H9 (cell line): ENCODE measurements at regions not wholly inside any gene's neighbourhood (a gene's known extent, or its start where the extent isn't known, plus 50 kb on each side); places are given as distances from the start of the nearest gene placed in this dataset.

Experiments
- DNase-seq: peaks from one replicate; pipeline ENCODE4 v3.0.0-alpha.2; 2017
- H2AFZ ChIP-seq: one replicate; pipeline ENCODE4 v1.6.1; 2013; ENCODE audit warnings: mild to moderate bottlenecking, low read length, control low read depth, moderate library complexity
- H2AK5ac ChIP-seq: 2 replicates; pipeline ENCODE4 v1.6.1; 2013; ENCODE audit warnings: low read length, control low read depth, mixed read lengths; ENCODE audit not compliant: insufficient read length
- H2BK120ac ChIP-seq: one replicate; pipeline ENCODE4 v1.6.1; 2013; ENCODE audit warnings: low read depth, mild to moderate bottlenecking, low read length, control low read depth, inconsistent platforms; ENCODE audit not compliant: poor library complexity, severe bottlenecking
- H2BK12ac ChIP-seq: 2 replicates; pipeline ENCODE4 v1.6.1; 2013; ENCODE audit warnings: low read length, control low read depth, mixed read lengths, low read depth; ENCODE audit not compliant: insufficient read length
- H2BK15ac ChIP-seq: 2 replicates; pipeline ENCODE4 v1.6.1; 2013; ENCODE audit warnings: low read depth, low read length, control low read depth
- H2BK20ac ChIP-seq: one replicate; pipeline ENCODE4 v1.6.1; 2013; ENCODE audit warnings: low read depth, mild to moderate bottlenecking, low read length, control low read depth, inconsistent platforms; ENCODE audit not compliant: poor library complexity, severe bottlenecking
- H2BK5ac ChIP-seq: 2 replicates; pipeline ENCODE4 v1.6.1; 2013; ENCODE audit warnings: low read length, control low read depth, mixed read lengths; ENCODE audit not compliant: insufficient read length
- H3K14ac ChIP-seq: 2 replicates; pipeline ENCODE4 v1.6.1; 2013; ENCODE audit warnings: low read length, control low read depth; ENCODE audit not compliant: insufficient read depth
- H3K18ac ChIP-seq: 2 replicates; pipeline ENCODE4 v1.6.1; 2013; ENCODE audit warnings: low read depth, mild to moderate bottlenecking, mixed read lengths, low read length, control low read depth; ENCODE audit not compliant: insufficient read length
- H3K23ac ChIP-seq: 2 replicates; pipeline ENCODE4 v1.6.1; 2013; ENCODE audit warnings: low read length, control low read depth, mixed read lengths, low read depth; ENCODE audit not compliant: insufficient read length
- H3K23me2 ChIP-seq: 2 replicates; pipeline ENCODE4 v1.6.1; 2013; ENCODE audit warnings: low read depth, mild to moderate bottlenecking, mixed read lengths, low read length, control low read depth; ENCODE audit not compliant: insufficient read length, poor library complexity, severe bottlenecking
- H3K27ac ChIP-seq: 2 replicates; pipeline ENCODE4 v1.5.1; 2013; ENCODE audit warnings: low read length, control low read depth, mixed read lengths, low read depth; ENCODE audit not compliant: insufficient read length
- H3K27me3 ChIP-seq: 2 replicates; pipeline ENCODE4 v1.6.1; 2013; ENCODE audit warnings: low read length, control low read depth, inconsistent platforms; ENCODE audit not compliant: insufficient read depth
- H3K4ac ChIP-seq: 2 replicates; pipeline ENCODE4 v1.6.1; 2013; ENCODE audit warnings: low read depth, mild to moderate bottlenecking, control low read depth, inconsistent platforms, low read length, moderate library complexity
- H3K4me1 ChIP-seq: 2 replicates; pipeline ENCODE4 v1.6.1; 2013; ENCODE audit warnings: low read length, control low read depth, inconsistent platforms; ENCODE audit not compliant: insufficient read depth
- H3K4me2 ChIP-seq: 2 replicates; pipeline ENCODE4 v1.6.1; 2013; ENCODE audit warnings: low read length, control low read depth, mixed read lengths; ENCODE audit not compliant: insufficient read length, insufficient read depth
- H3K56ac ChIP-seq: 2 replicates; pipeline ENCODE4 v1.6.1; 2013; ENCODE audit warnings: low read depth, mild to moderate bottlenecking, mixed read lengths, low read length, control low read depth; ENCODE audit not compliant: insufficient read length
- H3K79me1 ChIP-seq: 2 replicates; pipeline ENCODE4 v1.6.1; 2013; ENCODE audit warnings: low read depth, mild to moderate bottlenecking, moderate library complexity, low read length, control low read depth, inconsistent platforms; ENCODE audit not compliant: insufficient read depth, poor library complexity, severe bottlenecking
- H3K79me2 ChIP-seq: 2 replicates; pipeline ENCODE4 v1.6.1; 2013; ENCODE audit warnings: low read length, control low read depth, inconsistent platforms; ENCODE audit not compliant: insufficient read depth
- H3K9ac ChIP-seq: 2 replicates; pipeline ENCODE4 v1.6.1; 2013; ENCODE audit warnings: low read length, control low read depth, mixed read lengths; ENCODE audit not compliant: insufficient read length; ENCODE audit errors: extremely low read depth
- H3K9me3 ChIP-seq: one replicate; pipeline ENCODE4 v1.6.1; 2013; ENCODE audit warnings: low read depth, low read length, inconsistent platforms; ENCODE audit not compliant: control insufficient read depth
- H3T11ph ChIP-seq: one replicate; pipeline ENCODE4 v1.6.1; 2013; ENCODE audit warnings: mild to moderate bottlenecking, low read length, control low read depth, inconsistent platforms
- H4K20me1 ChIP-seq: one replicate; pipeline ENCODE4 v1.6.1; 2013; ENCODE audit not compliant: control insufficient read depth, insufficient read length, insufficient read depth
- H4K5ac ChIP-seq: 2 replicates; pipeline ENCODE4 v1.6.1; 2013; ENCODE audit warnings: low read depth, mild to moderate bottlenecking, mixed read lengths, low read length, control low read depth; ENCODE audit not compliant: insufficient read length
- H4K8ac ChIP-seq: replicated peaks from 2 replicates; pipeline ENCODE4 v1.6.1; 2013; ENCODE audit warnings: low read length, control low read depth, mixed read lengths, low read depth; ENCODE audit not compliant: insufficient read length
- H4K91ac ChIP-seq: 2 replicates; pipeline ENCODE4 v1.6.1; 2013; ENCODE audit warnings: low read depth, mild to moderate bottlenecking, moderate library complexity, mixed read lengths, low read length, control low read depth; ENCODE audit not compliant: insufficient read length
- H3K27ac Mint-ChIP-seq, 3 experiments: 2 replicates in 2 of 3; 3 replicates in 1 of 3; pipeline ENCODE4 v1.8.0; 2020 to 2021; ENCODE audit warnings: mixed read lengths in 3 of 3, mild to moderate bottlenecking in 1 of 3, moderate library complexity in 1 of 3
- H3K27me3 Mint-ChIP-seq: 2 replicates; pipeline ENCODE4 v1.8.0; 2021; ENCODE audit warnings: low read depth, mild to moderate bottlenecking, moderate library complexity, mixed read lengths
- H3K36me3 Mint-ChIP-seq, 3 experiments: 2 replicates in 2 of 3; 3 replicates in 1 of 3; pipeline ENCODE4 v1.8.0; 2020 to 2021; ENCODE audit warnings: low read depth in 3 of 3, mixed read lengths in 3 of 3; ENCODE audit not compliant: insufficient read depth in 1 of 3
- H3K4me1 Mint-ChIP-seq, 2 experiments: 2 replicates each; pipeline ENCODE4 v1.8.0; 2020; ENCODE audit warnings: mixed read lengths in 2 of 2
- H3K4me3 Mint-ChIP-seq, 2 experiments: 2 replicates in 1 of 2; 3 replicates in 1 of 2; pipeline ENCODE4 v1.8.0; 2020 to 2021; ENCODE audit warnings: mild to moderate bottlenecking in 2 of 2, mixed read lengths in 2 of 2, moderate library complexity in 1 of 2
- H3K9me3 Mint-ChIP-seq, 2 experiments: 2 replicates in 1 of 2; 3 replicates in 1 of 2; pipeline ENCODE4 v1.8.0; 2020; ENCODE audit warnings: mild to moderate bottlenecking in 2 of 2, mixed read lengths in 2 of 2, moderate library complexity in 1 of 2
- WGBS: extraction: QIAGEN DNeasy Blood & Tissue Kit; methylation state at CpG from one replicate; pipeline ENCODE4 v1.1.7; 2013; ENCODE audit warnings: missing lambda C conversion rate, low lambda C conversion rate, mixed read lengths; ENCODE audit not compliant: insufficient read length; ENCODE audit errors: extremely low coverage; 5-methylcytosine and 5-hydroxymethylcytosine counted together
- TF ChIP-seq, protein P1 (sequence below): fragments of 200-600 bp; sonication (generic); conservative IDR thresholded peaks from 3 replicates; pipeline ENCODE4 v1.8.0; 2021; ENCODE audit warnings: antibody characterized with exemption, mild to moderate bottlenecking

DNA sequence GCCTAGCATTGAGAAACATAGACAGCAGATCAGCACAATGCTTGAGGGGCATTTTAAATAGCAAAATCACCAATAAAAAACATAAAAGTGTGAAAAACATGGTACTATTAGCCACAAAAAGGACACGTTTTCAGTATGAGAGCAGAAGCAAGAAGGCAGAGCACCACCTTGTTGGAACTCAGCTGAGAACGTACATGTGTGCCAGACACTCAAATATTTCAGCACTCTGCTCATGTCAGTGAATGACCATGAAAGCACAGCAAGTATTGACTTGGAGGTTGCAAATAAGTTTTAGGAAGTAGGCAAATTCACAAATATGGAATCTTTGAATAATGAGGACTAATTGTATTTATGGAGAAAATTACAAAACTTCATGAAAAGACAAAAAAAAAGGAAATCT lies 193.4 kb upstream of the PKN2 start:
- no peak overlapping the region for H3K4ac ChIP-seq
- Mint-ChIP-seq H3K9me3 (no peaks in the 10 kb centered on the region), H3K27me3 (no peaks in the 10 kb centered on the region), H3K4me3 (no peak overlapping the region), H3K4me1 (no peaks in the 10 kb centered on the region), H3K27ac (no peak overlapping the region), H3K36me3 (no peaks in the 10 kb centered on the region)
- H3K14ac ChIP-seq = no peak overlapping the region
- H2BK5ac ChIP-seq = no peak overlapping the region
- H2AFZ ChIP-seq = no peak overlapping the region
- no peak overlapping the region for H3K23ac ChIP-seq
- no peak overlapping the region for H2BK15ac ChIP-seq
- no peak for DNase-seq
- no CpG with 5 or more reads among the region's 2 CpGs for WGBS
- TF ChIP-seq, protein P1, sequence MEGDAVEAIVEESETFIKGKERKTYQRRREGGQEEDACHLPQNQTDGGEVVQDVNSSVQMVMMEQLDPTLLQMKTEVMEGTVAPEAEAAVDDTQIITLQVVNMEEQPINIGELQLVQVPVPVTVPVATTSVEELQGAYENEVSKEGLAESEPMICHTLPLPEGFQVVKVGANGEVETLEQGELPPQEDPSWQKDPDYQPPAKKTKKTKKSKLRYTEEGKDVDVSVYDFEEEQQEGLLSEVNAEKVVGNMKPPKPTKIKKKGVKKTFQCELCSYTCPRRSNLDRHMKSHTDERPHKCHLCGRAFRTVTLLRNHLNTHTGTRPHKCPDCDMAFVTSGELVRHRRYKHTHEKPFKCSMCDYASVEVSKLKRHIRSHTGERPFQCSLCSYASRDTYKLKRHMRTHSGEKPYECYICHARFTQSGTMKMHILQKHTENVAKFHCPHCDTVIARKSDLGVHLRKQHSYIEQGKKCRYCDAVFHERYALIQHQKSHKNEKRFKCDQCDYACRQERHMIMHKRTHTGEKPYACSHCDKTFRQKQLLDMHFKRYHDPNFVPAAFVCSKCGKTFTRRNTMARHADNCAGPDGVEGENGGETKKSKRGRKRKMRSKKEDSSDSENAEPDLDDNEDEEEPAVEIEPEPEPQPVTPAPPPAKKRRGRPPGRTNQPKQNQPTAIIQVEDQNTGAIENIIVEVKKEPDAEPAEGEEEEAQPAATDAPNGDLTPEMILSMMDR = no peak
- H3K4me2 ChIP-seq = no peak overlapping the region
- H2BK12ac ChIP-seq = no peak overlapping the region
- H2BK20ac ChIP-seq = no peak overlapping the region
- no peak overlapping the region for H4K8ac ChIP-seq
- no peaks in the 10 kb centered on the region for H3K79me1 ChIP-seq
- H4K20me1 ChIP-seq = no peaks in the 10 kb centered on the region
- H3K9me3 ChIP-seq = no peaks in the 10 kb centered on the region
- H3K18ac ChIP-seq = no peak overlapping the region
- no peaks in the 10 kb centered on the region for H3K4me1 ChIP-seq
- no peak overlapping the region for H2AK5ac ChIP-seq
- no peak overlapping the region for H2BK120ac ChIP-seq
- H3K56ac ChIP-seq = no peak overlapping the region
- no peaks in the 10 kb centered on the region for H3K79me2 ChIP-seq
- H3K27ac ChIP-seq = no peak overlapping the region
- H3T11ph ChIP-seq = no peak overlapping the region
- no peaks in the 10 kb centered on the region for H3K23me2 ChIP-seq
- no peak overlapping the region for H4K5ac ChIP-seq
- H4K91ac ChIP-seq = no peak overlapping the region
- H3K27me3 ChIP-seq = no peaks in the 10 kb centered on the region
- H3K9ac ChIP-seq = no peak overlapping the region
